Panc1 (cell line): ENCODE measurements at regions not wholly inside any gene's neighbourhood (a gene's known extent, or its start where the extent isn't known, plus 50 kb on each side); places are given as distances from the start of the nearest gene placed in this dataset.

Source experiments
- CTCF ChIP-seq: fragments of 450-650 bp; IDR thresholded peaks from 2 replicates; pipeline ENCODE4 v1.5.1; 2017; ENCODE audit warnings: mild to moderate bottlenecking
- POLR2AphosphoS5 ChIP-seq: IDR thresholded peaks from 2 replicates; pipeline ENCODE4 v1.6.1; 2012; ENCODE audit warnings: mild to moderate bottlenecking, low read depth, low read length, moderate library complexity
- REST ChIP-seq, 2 experiments: IDR thresholded peaks; 2 replicates each; pipeline ENCODE4 v1.6.1; 2011 to 2012; ENCODE audit warnings: low read depth in 2 of 2, control low read depth in 1 of 2, low read length in 1 of 2, mild to moderate bottlenecking in 1 of 2, moderate library complexity in 1 of 2; ENCODE audit not compliant: insufficient read depth in 1 of 2
- SIN3A ChIP-seq: IDR thresholded peaks from 2 replicates; pipeline ENCODE4 v1.6.1; 2012; ENCODE audit warnings: low read depth, mild to moderate bottlenecking, low read length, moderate library complexity, borderline replicate concordance; ENCODE audit not compliant: insufficient read depth

DNA sequence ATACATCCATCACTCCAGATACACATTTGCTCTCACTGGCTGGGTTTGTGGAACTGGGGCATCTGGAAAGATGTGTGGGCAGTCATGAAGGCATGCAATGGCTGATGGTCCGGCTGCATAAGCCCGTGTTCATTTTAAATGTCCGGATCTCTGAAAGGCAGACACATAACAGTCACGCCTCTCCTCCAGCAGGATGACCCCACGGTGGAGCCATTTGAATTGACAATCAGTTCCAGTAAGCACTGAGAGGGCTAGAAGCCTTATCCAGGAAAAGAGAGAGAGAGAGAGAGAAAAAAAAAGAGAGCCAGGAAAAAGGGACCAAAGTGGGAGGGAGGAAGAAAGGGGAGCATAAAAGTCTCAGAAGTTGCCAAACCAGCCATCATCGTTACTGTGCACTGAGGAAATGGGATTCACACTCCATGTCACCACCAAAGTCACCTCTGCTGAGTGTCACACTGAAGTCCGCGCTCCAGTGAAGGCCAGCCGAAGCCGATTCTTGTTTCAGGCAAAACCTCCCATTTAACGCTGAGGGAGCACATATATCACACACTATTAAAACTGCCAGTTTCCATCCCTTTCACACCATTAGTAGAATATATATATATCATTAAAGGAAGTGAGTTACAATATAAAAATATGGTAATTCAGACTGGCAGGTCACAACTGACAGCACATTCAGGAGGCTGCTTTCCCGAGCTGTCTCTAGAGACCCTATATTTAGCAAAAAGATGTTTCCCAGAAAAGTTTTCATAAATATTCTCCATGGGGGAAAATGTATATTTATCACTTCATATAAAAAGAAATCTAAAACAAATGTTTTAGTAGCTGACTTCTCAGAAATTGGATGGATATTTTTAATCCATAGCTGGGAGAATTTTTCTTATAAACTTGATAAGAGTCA, 142.0 kb downstream of the ACTR3 start:
- no peak for TF ChIP-seq CTCF
- TF ChIP-seq REST (IDR thresholded peaks at IDR 0.05; ENCODE audit: insufficient read depth in 1 of 2, low read depth in 2 of 2, low read length in 1 of 2), result no peak
- no peak for TF ChIP-seq SIN3A
- no peak for TF ChIP-seq POLR2AphosphoS5
